ENCODE measurements at regions not wholly inside any gene's neighbourhood (a gene's known extent, or its start where the extent isn't known, plus 50 kb on each side); places are given as distances from the start of the nearest gene placed in this dataset.
"Not testable (repeated sequence)": the region's sequence is repeated elsewhere in the genome, so short reads cannot be mapped to it uniquely, and the experiment has no call there.

DNA sequence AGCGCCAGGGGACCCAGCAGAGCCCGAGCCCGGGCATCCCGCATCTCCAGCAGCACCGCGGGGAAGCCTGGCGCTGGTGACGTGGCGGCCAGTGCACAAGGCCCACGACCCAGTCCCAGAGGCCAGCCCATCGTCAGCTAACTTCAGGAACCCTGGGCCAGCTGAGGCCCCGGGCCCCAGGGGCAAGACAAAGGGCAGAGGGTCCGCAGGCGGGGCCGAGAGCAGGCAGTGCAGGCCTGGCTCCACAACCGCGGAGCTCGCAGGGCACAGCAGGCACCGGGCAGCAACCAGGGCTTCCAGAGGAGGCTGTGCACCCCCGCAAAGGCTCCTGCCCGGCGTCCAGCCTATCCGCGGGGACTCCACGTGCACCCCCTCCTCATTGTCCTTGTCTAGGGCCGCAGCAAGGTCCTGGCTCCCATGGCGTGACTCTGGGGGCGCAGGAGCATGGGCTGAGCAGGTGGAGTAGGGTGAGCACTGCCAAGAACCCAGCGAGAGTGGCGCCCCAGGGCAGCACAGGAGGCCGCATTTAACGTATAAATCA, 352.5 kb downstream of the KCNJ18 start:
- TF ChIP-seq EZH2 (IDR thresholded peaks at IDR 0.05; ENCODE audit: low read depth) = not testable (repeated sequence)
- TF ChIP-seq, protein P1, sequence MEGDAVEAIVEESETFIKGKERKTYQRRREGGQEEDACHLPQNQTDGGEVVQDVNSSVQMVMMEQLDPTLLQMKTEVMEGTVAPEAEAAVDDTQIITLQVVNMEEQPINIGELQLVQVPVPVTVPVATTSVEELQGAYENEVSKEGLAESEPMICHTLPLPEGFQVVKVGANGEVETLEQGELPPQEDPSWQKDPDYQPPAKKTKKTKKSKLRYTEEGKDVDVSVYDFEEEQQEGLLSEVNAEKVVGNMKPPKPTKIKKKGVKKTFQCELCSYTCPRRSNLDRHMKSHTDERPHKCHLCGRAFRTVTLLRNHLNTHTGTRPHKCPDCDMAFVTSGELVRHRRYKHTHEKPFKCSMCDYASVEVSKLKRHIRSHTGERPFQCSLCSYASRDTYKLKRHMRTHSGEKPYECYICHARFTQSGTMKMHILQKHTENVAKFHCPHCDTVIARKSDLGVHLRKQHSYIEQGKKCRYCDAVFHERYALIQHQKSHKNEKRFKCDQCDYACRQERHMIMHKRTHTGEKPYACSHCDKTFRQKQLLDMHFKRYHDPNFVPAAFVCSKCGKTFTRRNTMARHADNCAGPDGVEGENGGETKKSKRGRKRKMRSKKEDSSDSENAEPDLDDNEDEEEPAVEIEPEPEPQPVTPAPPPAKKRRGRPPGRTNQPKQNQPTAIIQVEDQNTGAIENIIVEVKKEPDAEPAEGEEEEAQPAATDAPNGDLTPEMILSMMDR (conservative IDR thresholded peaks at IDR 0.05) = not testable (repeated sequence)
